CD14-positive monocyte (primary cell): ENCODE measurements at regions not wholly inside any gene's neighbourhood (a gene's known extent, or its start where the extent isn't known, plus 50 kb on each side); places are given as distances from the start of the nearest gene placed in this dataset.

Experiments
- DNase-seq, 3 donors: peaks; one replicate each; pipeline ENCODE4 v3.0.0-alpha.2; 2011 to 2022
- H2AFZ ChIP-seq: 2 replicates; pipeline ENCODE4 v1.6.0; 2012; ENCODE audit warnings: mild to moderate bottlenecking, low read depth, low read length, inconsistent platforms; ENCODE audit not compliant: insufficient read depth, poor library complexity, severe bottlenecking
- H3K27ac ChIP-seq, 2 donors: 1 replicate in 1 of 2; 2 replicates in 1 of 2; pipeline ENCODE4 v1.5.1; 2012 to 2013; ENCODE audit warnings: low read length in 2 of 2, control low read depth in 1 of 2, inconsistent platforms in 1 of 2, low read depth in 1 of 2, mild to moderate bottlenecking in 1 of 2
- H3K27me3 ChIP-seq, 2 donors: one replicate each; pipeline versions ENCODE4 v1.6.0 to v1.6.1; 2011 to 2013; ENCODE audit warnings: low read length in 2 of 2; ENCODE audit not compliant: control insufficient read depth in 2 of 2, insufficient read depth in 2 of 2
- H3K36me3 ChIP-seq, 2 donors: replicated peaks in 1 of 2; 1 replicate in 1 of 2; 2 replicates in 1 of 2; pipeline versions ENCODE4 v1.5.1 to v1.6.1; 2012 to 2013; ENCODE audit warnings: low read length in 2 of 2, control low read depth in 1 of 2, inconsistent platforms in 1 of 2, mild to moderate bottlenecking in 1 of 2; ENCODE audit not compliant: insufficient read depth in 2 of 2, control insufficient read depth in 1 of 2
- H3K4me1 ChIP-seq, 2 donors: 1 replicate in 1 of 2; 2 replicates in 1 of 2; pipeline versions ENCODE4 v1.5.1 to v1.6.1; 2012 to 2013; ENCODE audit warnings: low read length in 2 of 2, control low read depth in 1 of 2, inconsistent platforms in 1 of 2, mild to moderate bottlenecking in 1 of 2, moderate library complexity in 1 of 2; ENCODE audit not compliant: insufficient read depth in 2 of 2, control insufficient read depth in 1 of 2
- H3K4me2 ChIP-seq: replicated peaks from 2 replicates; pipeline ENCODE3; 2012; ENCODE audit warnings: low read length, moderate library complexity, mild to moderate bottlenecking; ENCODE audit not compliant: poor library complexity, severe bottlenecking; ENCODE audit errors: extremely low read depth
- H3K4me3 ChIP-seq, 3 experiments: fragments of 200-600 bp in 1 of 3; sonication (generic) in 1 of 3; replicated peaks in 1 of 3; 1 replicate in 2 of 3; 2 replicates in 1 of 3; pipeline ENCODE4 v1.5.1; 2011 to 2013; ENCODE audit warnings: low read length in 3 of 3, mild to moderate bottlenecking in 3 of 3, control low read depth in 2 of 3, low read depth in 2 of 3, inconsistent platforms in 1 of 3, moderate library complexity in 1 of 3
- H3K79me2 ChIP-seq: 2 replicates; pipeline ENCODE4 v1.6.0; 2012; ENCODE audit warnings: mild to moderate bottlenecking, control low read depth, inconsistent platforms, low read length, moderate library complexity; ENCODE audit not compliant: insufficient read depth
- H3K9ac ChIP-seq: 2 replicates; pipeline ENCODE4 v1.6.0; 2017; ENCODE audit warnings: low read length, mild to moderate bottlenecking; ENCODE audit not compliant: insufficient read depth, poor library complexity, severe bottlenecking
- H3K9me3 ChIP-seq, 2 donors: replicated peaks in 1 of 2; 1 replicate in 1 of 2; 2 replicates in 1 of 2; pipeline versions ENCODE4 v1.5.1 to v1.6.1; 2012 to 2013; ENCODE audit warnings: low read length in 2 of 2, control low read depth in 1 of 2; ENCODE audit not compliant: control insufficient read depth in 1 of 2, insufficient read depth in 1 of 2
- H4K20me1 ChIP-seq: 2 replicates; pipeline ENCODE4 v1.6.0; 2012; ENCODE audit warnings: mild to moderate bottlenecking, low read length, control low read depth, moderate library complexity; ENCODE audit not compliant: insufficient read depth
- H3K27ac Mint-ChIP-seq, 7 donors: one replicate each; pipeline ENCODE4 v1.8.0; 2020; ENCODE audit warnings: mild to moderate bottlenecking in 7 of 7, mixed read lengths in 7 of 7, moderate library complexity in 6 of 7, inconsistent platforms in 2 of 7
- H3K27me3 Mint-ChIP-seq, 3 donors: one replicate each; pipeline ENCODE4 v1.8.0; 2021 to 2022; ENCODE audit warnings: low read depth in 3 of 3, mild to moderate bottlenecking in 3 of 3, mixed read lengths in 3 of 3, moderate library complexity in 3 of 3, inconsistent platforms in 1 of 3
- H3K36me3 Mint-ChIP-seq, 2 donors: one replicate each; pipeline ENCODE4 v1.8.0; 2020; ENCODE audit warnings: mixed read lengths in 2 of 2, inconsistent platforms in 1 of 2, mild to moderate bottlenecking in 1 of 2
- H3K4me1 Mint-ChIP-seq: one replicate; pipeline ENCODE4 v1.8.0; 2020; ENCODE audit warnings: mild to moderate bottlenecking, mixed read lengths
- H3K4me3 Mint-ChIP-seq, 2 donors: one replicate each; pipeline ENCODE4 v1.8.0; 2020; ENCODE audit warnings: mild to moderate bottlenecking in 2 of 2, mixed read lengths in 2 of 2, moderate library complexity in 1 of 2
- H3K9me3 Mint-ChIP-seq, 7 donors: one replicate each; pipeline ENCODE4 v1.8.0; 2020 to 2022; ENCODE audit warnings: mixed read lengths in 7 of 7, mild to moderate bottlenecking in 6 of 7, moderate library complexity in 6 of 7, inconsistent platforms in 2 of 7
- CTCF ChIP-seq: fragments of 200-600 bp; IDR thresholded peaks from one replicate; pipeline ENCODE4 v1.8.0; 2022; ENCODE audit warnings: antibody characterized with exemption, mild to moderate bottlenecking
- WGBS: methylation state at CpG from one replicate; pipeline ENCODE4 v1.1.5; 2013; ENCODE audit warnings: missing lambda C conversion rate; ENCODE audit not compliant: insufficient coverage; 5-methylcytosine and 5-hydroxymethylcytosine counted together
- intact Hi-C, 2 donors: fragments of 100-400 bp; cut with micrococcal nuclease; formaldehyde crosslinking; loops; one replicate each; pipeline versions ENCODE4 v1.15.0 to v1.15.1; 2023

GRCh38 chr14:98131406-98131805, 1140.6 kb downstream of the BCL11B start:
- Mint-ChIP-seq H3K4me1 (no peaks in the 10 kb centered on the region), H3K4me3 (no peak overlapping the region), H3K27ac (no peak overlapping the region), H3K36me3 (no peaks in the 10 kb centered on the region), H3K9me3 (peaks cover 0 to 3% (median 0%) of the 10 kb centered on the region in 7 donors), H3K27me3 (peaks cover 0 to 8% (median under 1%) of the 10 kb centered on the region in 3 donors)
- Histone ChIP-seq H3K4me2 (no peak overlapping the region), H3K27ac (no peak overlapping the region), H3K4me1 (no peaks in the 10 kb centered on the region), H3K9me3 (no peaks in the 10 kb centered on the region), H3K79me2 (no peaks in the 10 kb centered on the region), H3K27me3 (no peaks in the 10 kb centered on the region), H3K36me3 (no peaks in the 10 kb centered on the region), H3K9ac (no peak overlapping the region), H4K20me1 (no peaks in the 10 kb centered on the region), H2AFZ (no peak overlapping the region), H3K4me3 (no peak overlapping the region)
- intact Hi-C loops = no loop called here
- no CpG with 5 or more reads among the region's 1 CpG for WGBS
- DNase-seq = no peak
- TF ChIP-seq CTCF = no peak

GRCh38 chr14:98133806-98134205, 1138.2 kb downstream of the BCL11B start:
- Histone ChIP-seq H3K9me3 (no peaks in the 10 kb centered on the region), H3K9ac (no peak overlapping the region), H3K79me2 (no peaks in the 10 kb centered on the region), H3K4me2 (no peak overlapping the region), H2AFZ (no peak overlapping the region), H3K36me3 (no peaks in the 10 kb centered on the region), H3K4me1 (no peaks in the 10 kb centered on the region), H3K27ac (no peak overlapping the region), H4K20me1 (no peaks in the 10 kb centered on the region), H3K27me3 (peaks cover 3% of the 10 kb centered on the region in 2 donors), H3K4me3 (no peak overlapping the region)
- Mint-ChIP-seq H3K27ac (no peak overlapping the region), H3K36me3 (no peaks in the 10 kb centered on the region), H3K4me1 (no peaks in the 10 kb centered on the region), H3K27me3 (peaks cover 10 to 18% (median 14%) of the 10 kb centered on the region in 3 donors), H3K4me3 (no peak overlapping the region), H3K9me3 (no peaks in the 10 kb centered on the region)
- no peak for TF ChIP-seq CTCF
- DNase-seq = no peak
- intact Hi-C loops = no loop called here
- WGBS = 100% methylated on average over 1 of the region's 4 CpGs
